D341Med (cell line): ENCODE measurements at regions not wholly inside any gene's neighbourhood (a gene's known extent, or its start where the extent isn't known, plus 50 kb on each side); places are given as distances from the start of the nearest gene placed in this dataset.
"Not testable (repeated sequence)": the region's sequence is repeated elsewhere in the genome, so short reads cannot be mapped to it uniquely, and the experiment has no call there.

Source experiments
- DNase-seq: peaks from one replicate; pipeline ENCODE4 v3.0.0; 2012; ENCODE audit warnings: low spot score

DNA sequence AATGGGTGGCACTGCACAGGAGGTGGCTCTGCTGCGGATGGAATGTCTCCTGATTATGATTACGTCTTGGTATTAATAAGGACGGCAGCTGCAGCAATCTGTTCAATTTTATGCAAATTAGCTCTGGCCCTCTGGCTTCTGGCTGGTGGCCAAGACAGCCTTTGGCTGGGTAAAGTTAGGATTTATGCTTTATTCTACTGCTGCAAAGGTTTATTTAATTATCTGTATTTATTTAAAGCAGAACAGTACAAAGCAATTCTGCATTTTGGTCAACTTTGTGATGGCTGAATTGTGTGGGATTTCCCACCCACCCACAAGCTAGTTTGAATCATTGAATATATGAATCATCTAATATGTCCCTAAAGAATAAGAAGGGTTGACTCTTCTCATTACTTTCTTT, 745.6 kb upstream of the FAM241A start:
- DNase-seq = peak; percentile 43

DNA sequence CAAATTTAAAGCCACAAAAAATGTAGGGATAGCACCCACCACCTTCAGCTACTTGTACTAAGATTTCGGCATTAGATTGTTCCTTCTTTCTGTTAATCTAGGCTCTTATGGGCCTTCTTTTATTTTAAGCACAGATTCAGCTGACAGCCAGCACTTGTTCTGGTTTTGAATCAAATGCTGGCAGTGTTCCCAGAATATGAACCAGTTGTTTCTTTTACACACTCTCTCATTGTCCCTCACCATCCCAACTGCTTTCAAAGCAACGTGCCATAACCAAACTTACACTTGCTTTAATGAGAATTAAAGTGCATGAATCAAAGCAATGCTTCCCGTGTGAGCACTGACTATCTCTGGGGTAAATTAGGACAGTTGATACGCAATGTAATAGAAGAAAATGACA, 744.5 kb upstream of the FAM241A start:
- DNase-seq = no peak

DNA sequence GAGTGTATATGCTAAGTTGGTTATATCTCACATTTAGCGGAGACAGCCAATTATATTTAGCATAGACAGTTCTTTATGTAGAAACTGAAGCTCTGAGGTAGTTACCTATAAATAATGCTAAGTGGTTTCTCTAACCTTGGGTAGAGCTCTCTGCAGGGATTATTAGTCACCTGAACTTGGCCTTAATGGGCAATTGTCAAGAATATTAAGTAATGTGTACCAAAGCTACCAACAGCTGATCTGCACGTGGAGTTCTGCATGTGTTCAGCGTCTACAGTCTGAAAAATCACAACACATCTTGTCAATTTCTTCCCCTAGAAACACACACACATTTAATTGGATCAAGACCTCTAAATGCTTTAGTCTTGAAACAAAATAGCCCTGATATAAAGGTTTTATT, 740.6 kb upstream of the FAM241A start:
- no peak for DNase-seq

DNA sequence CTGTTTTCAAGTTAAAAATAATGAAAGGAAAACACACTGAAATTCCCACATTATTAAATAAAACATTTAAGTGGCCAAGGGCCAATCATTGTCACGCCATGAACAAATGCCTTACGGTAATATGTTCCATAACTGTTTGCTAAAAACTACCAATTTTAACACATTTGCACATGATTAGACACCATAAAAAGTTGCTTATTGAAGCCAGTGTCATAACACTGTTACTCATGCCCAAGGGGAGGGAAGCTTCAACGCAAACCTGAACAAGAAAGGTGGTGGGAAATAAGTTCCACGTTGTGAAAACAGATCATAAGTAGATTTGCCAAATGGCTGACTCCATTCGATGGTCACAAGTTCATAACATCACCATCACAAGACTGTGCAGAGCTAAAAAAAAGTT, 739.3 kb upstream of the FAM241A start:
- no peak for DNase-seq

DNA sequence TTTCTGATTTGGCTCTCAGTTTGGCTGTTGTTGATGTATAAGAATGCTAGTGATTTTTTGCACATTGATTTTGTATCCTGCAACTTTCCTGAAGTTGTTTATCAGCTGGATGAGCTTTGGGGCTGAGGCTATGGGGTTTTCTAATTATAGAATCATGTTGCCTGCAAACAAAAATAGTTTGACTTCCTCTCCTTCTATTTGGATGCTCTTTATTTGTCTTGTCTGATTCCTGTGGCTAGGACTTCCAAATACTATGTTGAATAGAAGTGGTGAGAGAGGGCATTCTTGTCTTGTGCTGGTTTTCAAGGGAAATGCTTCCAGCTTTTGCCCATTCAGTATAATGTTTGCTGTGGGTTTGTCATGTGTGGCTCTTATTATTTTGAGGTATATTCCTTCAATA, 734.7 kb upstream of the FAM241A start:
- no peak for DNase-seq

DNA sequence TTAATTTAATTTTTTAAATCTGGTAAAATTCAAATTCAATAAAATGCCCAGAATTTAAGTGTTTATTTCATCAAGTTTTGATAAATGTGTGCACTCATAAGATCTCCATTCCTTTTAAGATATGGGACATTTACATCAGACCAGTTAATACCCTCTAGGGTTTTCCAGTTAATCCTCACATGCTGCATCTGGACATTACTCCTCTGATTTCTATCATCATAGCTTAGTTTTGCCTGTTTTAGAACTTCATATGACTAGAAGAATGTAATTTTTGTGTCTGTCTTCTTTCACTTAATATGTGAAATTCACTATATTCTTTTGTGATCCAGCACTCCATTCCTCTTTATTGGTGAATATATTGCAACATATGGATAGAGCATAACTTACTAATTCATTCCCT, 727.7 kb upstream of the FAM241A start:
- no peak for DNase-seq

DNA sequence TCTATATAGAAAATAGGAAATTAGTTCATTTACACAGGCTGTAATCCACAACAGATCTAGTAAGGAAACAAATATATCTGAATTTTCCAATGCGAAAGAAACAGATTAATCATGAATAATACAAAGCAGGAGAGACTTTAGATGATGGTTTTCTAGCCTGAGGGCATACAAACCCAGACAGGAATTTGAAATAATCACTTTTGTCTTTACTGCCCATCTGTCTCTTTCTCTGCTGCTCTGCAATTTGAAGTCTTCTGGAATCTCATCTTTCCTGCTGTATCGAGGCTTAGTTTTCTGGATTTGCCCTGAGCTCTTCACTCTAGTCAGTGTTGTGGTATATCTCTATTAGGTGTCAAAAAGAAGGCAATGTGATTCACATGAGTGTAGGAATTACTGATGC, 711.8 kb upstream of the FAM241A start:
- DNase-seq = no peak

DNA sequence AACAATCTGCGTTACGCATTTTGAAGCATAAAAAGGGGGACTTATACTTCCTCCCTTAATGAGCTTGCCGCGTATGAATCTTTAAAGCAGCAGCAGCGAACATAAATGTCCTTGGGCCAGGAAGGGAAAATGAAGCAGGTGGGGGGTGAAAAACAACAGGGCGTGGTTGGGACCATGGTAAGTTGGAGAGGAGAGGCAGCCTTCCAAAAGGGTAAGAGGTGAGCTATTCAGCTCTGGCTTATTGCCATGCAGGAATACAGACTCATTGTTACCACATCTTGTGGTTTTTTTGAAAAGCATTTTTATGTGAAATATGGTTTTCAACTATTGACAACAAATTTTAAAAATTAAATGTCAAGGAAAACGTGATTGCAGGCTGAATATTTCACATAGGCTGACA, 710.7 kb upstream of the FAM241A start:
- DNase-seq = no peak

DNA sequence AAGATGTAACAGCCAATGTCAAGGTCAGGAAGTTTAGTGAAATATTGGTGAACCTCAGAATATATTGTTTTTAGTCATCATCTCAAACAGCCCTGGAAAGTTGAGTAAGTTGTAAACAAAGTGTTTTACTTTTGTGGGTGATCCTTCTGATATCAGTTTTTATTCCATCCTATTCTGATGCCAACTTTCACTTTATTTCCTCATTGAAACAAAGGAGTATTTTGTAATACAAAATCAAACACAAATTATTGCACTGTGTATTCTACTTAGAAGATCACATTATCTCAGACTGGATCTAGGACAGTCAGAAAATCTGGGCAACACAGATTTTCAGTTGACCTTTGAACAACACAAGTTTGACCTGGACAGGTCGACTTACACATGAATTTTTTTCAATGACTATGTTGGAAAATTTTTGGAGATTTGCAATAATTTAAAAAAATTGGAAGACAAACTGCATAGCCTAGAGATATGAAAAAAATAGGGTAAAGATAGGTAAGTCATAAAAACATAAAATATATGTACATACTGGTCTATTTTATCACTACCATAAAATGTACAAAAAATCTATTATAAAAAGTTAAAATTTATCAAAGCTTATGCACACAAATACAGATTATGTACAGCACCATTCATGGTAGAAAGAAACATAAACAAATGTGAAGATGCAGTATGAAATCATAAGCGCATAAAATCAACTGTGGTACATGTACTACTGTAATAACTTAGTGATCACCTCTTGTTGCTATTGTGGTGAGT, 709.1 kb upstream of the FAM241A start:
- DNase-seq = no peak

DNA sequence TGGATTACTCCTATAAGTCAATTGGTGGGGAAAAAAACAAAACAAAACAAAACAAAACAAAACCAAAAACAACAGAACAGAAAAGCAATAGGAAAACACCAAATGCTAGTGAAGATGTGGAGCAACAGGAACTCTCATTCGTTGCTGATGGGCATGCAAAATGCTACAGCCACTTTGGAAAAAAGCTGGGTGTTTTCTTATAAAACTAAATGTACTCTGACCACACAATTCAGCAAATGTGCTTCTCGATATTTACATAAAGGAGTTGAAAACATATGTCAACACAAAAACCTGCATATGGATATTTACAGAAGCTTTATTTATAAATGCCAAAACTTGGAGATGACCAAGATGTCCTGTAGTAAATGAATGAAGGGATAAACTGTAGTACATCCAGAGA, 703.6 kb upstream of the FAM241A start:
- DNase-seq = no peak

DNA sequence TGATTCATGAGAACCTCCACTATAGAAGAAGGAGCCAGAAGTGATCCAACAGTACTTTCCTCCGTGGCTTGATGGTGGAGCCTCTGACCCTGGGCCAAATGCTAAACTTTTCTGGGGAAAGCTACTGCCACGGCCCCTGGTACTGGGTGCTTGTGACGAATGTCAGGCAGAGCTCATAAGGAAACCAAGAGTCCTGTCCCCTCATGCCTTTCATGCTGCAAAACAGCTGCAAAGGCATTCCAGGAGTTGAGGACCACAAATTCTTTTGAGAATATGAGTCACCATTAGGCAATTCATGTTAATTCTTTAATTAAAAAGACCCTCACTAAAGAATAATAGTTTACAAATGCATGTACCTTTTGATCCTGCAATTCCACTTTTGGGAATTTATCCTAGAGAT, 700.4 kb upstream of the FAM241A start:
- not testable (repeated sequence) for DNase-seq

DNA sequence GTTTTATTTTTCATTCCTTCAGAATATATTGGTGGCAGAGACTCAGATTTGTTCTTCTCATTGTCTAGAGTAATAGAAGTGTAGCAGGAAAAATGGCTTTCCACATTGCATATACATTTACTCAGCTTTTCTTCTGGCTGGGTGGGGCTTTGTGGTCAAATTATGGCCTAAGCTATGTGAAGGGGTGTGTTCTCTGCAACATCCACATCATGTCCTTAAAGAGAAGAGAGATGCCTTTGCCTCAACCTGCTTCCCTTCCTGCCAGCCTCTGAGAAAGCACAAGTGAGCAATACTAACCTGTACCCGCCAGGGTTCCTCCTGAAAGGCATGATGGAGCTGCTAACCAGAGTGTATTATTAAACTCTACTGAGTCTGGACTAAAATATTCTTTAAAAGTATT, 695.6 kb upstream of the FAM241A start:
- no peak for DNase-seq

DNA sequence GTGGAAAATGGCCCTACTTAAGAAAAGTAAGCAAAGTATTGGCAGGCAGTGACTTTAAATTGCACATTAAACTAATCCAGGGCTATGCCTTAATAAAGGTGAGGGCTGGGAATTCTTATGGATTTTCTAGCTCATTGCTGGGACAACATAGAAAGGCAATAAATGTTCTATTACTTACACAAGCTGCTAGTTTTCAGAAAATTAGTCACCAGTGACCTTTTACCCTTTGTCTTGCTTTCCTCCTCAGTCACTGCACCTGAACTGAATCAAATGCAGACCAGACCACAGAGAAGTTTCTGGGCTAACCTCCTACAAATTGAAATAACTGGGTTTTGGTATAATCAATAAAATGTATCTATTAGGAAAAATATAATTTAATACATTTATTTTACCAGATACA, 694.4 kb upstream of the FAM241A start:
- DNase-seq = no peak

DNA sequence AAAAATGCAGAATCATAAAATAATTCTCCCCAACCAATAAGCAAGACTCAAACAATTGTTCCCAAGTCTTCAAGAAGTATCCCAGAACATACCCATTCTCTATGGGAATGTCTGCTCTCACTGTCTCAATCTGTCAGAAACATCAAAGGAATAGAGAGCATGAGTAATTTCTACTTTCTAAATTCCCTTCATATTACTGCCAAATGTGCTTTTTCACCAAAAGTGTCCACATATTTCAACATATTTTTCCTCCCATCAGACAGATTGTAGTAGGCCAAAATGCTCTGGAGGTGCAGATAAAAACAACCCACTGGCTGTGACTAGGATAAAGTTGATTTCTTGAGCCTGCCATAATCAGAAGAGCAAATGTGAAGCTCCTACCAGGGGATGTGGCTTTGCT, 692.0 kb upstream of the FAM241A start:
- no peak for DNase-seq

DNA sequence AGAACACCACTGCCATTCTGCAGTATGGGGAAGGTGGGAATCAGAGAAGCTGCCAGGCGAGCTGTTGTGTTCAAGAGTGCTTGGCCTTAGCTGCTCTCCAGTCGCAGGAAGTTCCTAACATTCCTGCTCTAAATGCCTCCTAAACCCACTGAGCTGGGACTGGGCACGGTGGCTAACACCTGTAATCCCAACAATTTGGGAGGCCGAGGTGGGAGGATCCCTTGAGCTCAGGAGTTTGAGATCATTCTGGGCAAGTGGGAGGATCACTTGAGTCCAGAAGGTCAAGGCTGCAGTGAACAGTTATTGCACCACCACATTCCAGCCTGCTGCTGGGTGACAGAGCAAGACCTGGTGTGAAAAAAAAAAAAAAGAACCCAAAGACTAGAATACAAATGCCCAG, 690.3 kb upstream of the FAM241A start:
- no peak for DNase-seq

DNA sequence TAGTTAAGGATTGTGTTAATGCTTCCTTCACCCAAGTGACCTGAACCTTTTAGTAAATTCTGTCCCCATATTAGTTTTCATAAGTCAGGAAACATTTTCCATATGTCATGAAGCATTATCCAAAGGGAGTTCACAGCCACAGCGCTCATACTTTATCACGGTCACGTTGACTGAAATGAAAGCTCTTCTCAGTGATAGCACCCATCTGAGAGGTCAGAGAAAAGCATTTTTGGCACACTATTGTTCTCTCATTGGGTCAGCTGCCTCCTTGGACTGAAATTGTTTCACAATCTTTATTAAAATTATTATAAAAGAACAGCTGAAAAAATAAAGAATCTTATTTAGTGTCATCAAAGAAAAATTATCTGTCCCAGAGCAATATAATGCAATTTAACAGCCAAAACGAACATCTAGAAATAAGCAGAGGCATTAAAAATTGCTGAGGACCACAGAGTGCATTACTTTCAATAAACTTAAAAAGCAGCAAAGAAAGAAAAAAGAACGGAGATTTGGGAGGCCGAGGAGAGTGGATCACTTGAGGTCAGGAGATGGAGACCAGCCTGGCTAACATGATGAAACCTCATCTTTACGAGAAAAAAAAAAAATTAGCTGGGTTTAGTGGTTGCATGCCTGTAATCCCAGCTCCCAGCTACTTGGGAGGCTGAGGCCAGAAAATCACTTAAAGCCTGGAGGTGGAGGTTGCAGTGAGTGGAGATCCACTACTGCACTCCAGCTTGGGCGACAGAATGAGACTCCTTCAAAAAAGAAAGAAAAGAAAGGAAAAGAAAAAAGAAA, 680.8 kb upstream of the FAM241A start:
- DNase-seq = no peak

DNA sequence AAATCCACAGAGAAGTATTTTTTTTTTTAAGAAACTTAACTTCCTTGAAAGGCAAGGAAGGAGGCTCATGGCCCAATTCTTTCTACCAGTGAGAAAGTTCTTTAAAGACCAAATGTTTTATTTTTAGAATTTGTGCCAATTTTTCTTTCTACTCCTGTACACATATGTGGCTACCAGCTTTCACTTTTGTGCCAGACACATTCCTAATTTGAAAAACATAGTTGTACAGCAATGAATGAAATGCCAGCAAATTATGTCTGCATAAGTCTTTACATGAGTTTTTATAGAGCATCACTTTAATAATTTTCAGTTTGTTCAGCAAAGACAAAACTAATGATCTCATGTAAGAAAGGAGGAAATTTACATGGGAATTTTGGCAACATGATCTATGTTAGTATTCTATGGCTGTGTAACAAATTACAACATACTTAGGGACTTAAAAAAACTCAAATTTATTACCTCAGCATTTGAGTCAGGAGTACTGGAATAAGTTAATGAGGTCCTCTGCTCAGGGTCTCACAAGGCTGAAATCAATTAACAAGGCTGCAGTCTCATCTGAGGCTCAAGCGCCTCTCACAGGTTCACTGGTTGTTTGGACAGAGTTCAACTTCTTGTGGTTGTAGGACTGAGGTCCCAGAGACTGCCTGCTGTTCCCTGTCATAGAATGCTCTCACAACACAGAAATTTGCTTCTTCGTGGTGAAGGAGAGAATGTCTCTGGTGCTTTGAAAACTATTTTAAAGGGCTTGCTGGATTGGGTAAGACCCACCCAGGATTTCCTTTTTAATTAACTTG, 678.2 kb upstream of the FAM241A start:
- no peak for DNase-seq

DNA sequence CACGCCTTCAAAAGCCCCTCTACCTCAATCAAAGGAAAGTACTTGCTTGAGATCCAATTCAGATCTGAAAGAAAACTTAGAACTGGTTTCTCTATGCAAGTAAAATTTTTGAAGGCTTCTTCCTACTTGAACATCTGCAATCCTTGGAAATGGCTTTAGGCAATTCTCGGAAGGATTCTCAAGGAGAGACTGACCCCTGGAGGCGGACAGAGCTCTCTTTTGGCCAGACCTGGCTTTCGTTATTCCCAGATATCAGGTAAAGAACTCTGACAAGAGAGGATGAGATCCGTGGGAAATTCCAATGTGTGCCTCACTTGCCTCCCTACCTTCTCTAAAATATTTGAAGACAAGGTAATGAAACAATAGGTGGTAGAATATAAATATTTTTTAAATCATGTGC, 670.3 kb upstream of the FAM241A start:
- DNase-seq = peak; percentile 45

DNA sequence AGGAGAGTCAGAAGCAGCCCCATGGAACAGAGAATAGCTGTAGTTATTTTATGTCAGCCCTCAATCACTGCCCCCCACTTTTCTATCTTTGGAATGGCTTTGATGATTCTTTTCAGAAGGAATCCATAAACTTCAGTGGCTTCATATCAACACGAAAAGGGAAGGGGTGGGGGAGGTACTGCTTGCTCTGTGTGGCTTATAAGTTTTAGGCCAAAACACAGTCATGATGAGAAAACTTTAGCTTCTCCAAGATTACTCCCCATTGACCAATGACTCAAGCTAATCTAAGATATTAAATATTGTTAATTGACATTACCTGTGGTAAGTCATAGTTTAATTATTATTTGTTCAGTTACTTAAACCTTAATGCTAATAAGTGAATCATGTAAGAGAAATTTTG, 669.6 kb upstream of the FAM241A start:
- DNase-seq = no peak

DNA sequence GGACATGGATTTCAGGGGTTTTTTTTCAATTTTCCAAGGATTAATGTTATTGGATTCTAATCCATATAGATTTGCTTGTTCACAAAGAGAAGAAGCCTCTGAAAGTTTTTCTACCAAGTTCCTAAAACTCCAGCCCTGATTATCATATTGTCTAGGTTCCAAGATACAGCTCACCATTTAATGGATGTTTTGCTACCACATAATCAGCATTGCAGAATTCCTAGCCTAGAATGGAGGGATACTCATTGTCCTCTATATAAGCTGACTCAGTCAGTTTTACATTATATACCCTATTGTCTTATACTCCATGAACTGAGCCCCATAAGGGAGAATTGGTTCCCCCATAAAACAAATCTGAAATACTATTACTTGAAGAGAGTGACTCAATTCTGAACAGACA, 664.7 kb upstream of the FAM241A start:
- DNase-seq = no peak

DNA sequence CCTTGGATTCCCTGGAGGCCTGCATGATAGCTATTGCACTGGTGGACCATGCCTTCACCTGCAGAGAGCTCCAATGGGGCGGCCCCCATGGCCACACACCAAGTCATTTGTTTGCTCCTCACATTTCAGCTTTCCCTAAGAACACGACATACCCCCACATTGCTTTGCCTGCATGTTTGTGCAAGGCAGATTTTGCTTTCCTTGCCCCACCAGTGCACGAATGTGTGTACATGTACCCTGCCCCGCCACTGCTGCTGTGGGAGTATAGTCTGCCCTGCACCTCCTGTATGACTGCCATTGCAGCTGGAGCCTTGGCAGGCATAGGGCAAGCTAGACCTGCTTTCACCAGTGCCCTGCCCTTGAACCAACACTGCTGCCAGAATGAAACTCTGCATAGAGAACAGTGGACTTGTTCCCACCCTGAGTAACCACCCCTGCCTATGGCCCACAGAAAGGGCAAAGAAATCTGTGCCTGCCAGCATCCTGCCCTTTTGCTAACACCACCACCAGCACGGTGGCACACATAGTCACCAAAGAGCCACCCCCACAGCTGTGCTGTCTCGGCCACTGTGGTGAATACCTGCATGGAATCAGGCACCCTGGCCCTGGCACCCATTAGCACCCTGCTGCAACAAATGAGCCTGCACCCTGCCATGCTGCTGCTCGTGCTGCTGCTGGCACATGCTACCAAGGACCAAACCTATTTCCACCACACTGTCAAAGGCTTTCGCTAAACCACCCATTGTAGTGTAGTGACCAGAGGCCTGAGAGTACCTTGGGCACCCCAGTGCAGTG, 661.7 kb upstream of the FAM241A start:
- no peak for DNase-seq

DNA sequence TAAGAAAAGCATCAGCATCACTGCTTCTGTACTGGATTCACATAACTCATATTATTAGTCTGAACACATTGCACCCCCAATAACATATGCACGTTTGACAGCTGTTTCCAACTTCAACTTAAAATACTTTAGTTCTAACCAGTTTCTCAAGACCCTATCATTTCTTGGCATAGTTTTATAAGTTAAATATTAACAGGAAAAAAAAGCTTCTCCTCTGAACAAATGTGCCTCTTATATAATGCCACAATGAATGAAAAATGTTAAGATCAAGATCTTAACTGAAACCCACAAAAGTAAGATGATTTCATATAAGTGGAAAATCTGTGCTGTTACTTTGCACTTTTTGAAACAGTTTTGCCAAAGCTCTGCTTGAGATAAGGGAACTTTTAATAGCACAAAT, 652.8 kb upstream of the FAM241A start:
- no peak for DNase-seq
